OCI-LY3 (cell line): ENCODE measurements at regions not wholly inside any gene's neighbourhood (a gene's known extent, or its start where the extent isn't known, plus 50 kb on each side); places are given as distances from the start of the nearest gene placed in this dataset.

ENCODE experiments used
- CTCF ChIP-seq: fragments of 200-600, 300-600 bp; sonication (generic); IDR thresholded peaks from 2 replicates; pipeline ENCODE4 v1.5.1; 2014; ENCODE audit warnings: antibody characterized with exemption, low read length, low read depth
- EZH2phosphoT487 ChIP-seq: fragments of 200-600 bp; shearing (Covaris generic); IDR thresholded peaks from 2 replicates; pipeline ENCODE4 v1.6.1; 2018; ENCODE audit warnings: antibody characterized with exemption, mixed run types, low read depth

DNA sequence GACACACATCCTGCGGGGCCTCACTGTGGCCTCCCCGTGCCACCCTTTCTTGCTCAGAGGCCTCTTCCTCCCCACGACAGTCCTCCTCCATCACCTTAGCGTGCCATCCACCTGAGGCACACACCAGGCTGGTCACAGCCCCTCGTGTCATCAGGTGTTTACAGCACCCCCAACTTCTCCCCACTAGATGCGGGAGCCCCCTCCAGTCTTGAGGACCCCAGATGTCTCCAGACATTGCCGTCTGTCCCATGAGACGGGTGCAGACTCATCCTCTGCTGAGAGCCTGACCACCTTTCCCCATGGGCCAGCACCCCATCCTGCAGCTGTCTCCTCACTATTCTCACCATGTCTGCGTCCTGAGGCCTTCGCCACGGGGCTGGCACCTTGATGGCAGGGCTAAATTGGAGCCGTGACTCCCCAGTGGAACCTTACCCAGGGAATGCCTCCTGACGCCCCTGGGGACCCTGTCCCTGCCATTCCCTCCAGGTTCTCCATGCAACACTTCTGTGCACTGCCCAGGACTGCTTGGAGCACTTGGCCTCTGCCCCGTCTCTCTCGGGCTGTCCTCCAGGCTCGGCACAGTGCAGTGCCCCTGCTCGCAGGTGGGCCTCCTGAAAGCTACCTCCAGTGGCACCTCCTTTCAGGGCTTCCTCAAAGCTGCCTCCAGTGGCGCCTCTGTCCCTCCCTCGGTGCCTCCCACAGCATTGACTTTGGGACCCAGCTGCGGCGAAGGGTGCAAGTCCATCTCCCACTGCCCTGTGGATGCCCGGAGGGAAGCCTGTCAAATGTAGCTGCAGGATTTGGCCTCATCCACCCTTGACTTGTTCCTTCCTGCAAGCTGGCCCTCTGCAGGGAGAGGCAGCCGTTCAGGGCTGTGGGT is 1386.8 kb downstream of the BRD1 start:
- no peak for TF ChIP-seq CTCF
- TF ChIP-seq EZH2phosphoT487, result no peak
